HCT116 (cell line): ENCODE measurements at regions not wholly inside any gene's neighbourhood (a gene's known extent, or its start where the extent isn't known, plus 50 kb on each side); places are given as distances from the start of the nearest gene placed in this dataset.

ENCODE experiments used
- ATAC-seq: fragments of 200-7000 bp; cut with Tn5 transposase; 2 replicates; pipeline ENCODE4 v1.9.1; 2020; ENCODE audit warnings: mild to moderate bottlenecking, moderate library complexity
- BruUV-seq: library from RNA; stranded (reverse); fragments of 400-500 nt; replicated peaks from 2 replicates; lab custom pipeline; 2021; lab: Mats Ljungman, UMichigan
- CTCF ChIA-PET: fragments of 300-600 bp; sonication (Branson Sonifier 250); formaldehyde crosslinking; loops from one replicate; lab custom pipeline; 2021; ENCODE audit warnings: antibody characterized with exemption; lab: Charles Lee
- POLR2A ChIA-PET: fragments of 300-600, 350-600 bp; sonication (Branson Sonifier 250); formaldehyde crosslinking; loops from one replicate; lab custom pipeline; 2021; ENCODE audit warnings: antibody characterized with exemption; lab: Charles Lee
- RAD21 ChIA-PET, 2 experiments: fragments of 300-600 bp; sonication (Branson Sonifier 250); formaldehyde crosslinking; loops; one replicate each; lab custom pipeline; 2023; ENCODE audit warnings: low total read pairs in 2 of 2; ENCODE audit not compliant: uncharacterized antibody in 2 of 2, unreplicated experiment in 2 of 2, low non-redundant PET in 1 of 2; lab: Charles Lee
- DNase-seq: peaks from one replicate; pipeline ENCODE4 v3.0.0-alpha.2; 2010; ENCODE audit warnings: low read depth, low spot score
- H2AFZ ChIP-seq: fragments of 200-600 bp; shearing (Covaris generic), sonication (generic); 2 replicates; pipeline ENCODE4 v1.6.1; 2017; ENCODE audit warnings: low read depth, mixed run types, mixed read lengths, antibody characterized with exemption, low read length; ENCODE audit not compliant: poor library complexity, severe bottlenecking
- H3K27ac ChIP-seq: 2 replicates; pipeline ENCODE4 v1.5.1; 2012; ENCODE audit warnings: low read depth, low read length
- H3K27me3 ChIP-seq: fragments of 200-600 bp; sonication (generic); 2 replicates; pipeline ENCODE4 v1.6.1; 2016; ENCODE audit warnings: mixed run types, low read length, mixed read lengths; ENCODE audit not compliant: insufficient read depth
- H3K36me3 ChIP-seq, 2 experiments: fragments of 200-500 bp in 1 of 2; fragments of 200-600 bp in 1 of 2; sonication (Bioruptor generic) in 1 of 2; sonication (generic) in 1 of 2; 2 replicates each; pipeline versions ENCODE4 v1.5.1 to v1.6.1; 2014 to 2016; ENCODE audit warnings: low read length in 2 of 2, inconsistent platforms in 1 of 2, mixed read lengths in 1 of 2, mixed run types in 1 of 2; ENCODE audit not compliant: insufficient read depth in 2 of 2, control insufficient read depth in 1 of 2
- H3K4me1 ChIP-seq, 2 experiments: fragments of 200-600 bp in 1 of 2; sonication (generic) in 1 of 2; 2 replicates each; pipeline versions ENCODE4 v1.5.1 to v1.6.1; 2012 to 2017; ENCODE audit warnings: low read length in 2 of 2, inconsistent platforms in 1 of 2, mild to moderate bottlenecking in 1 of 2, mixed read lengths in 1 of 2, mixed run types in 1 of 2, moderate library complexity in 1 of 2; ENCODE audit not compliant: insufficient read depth in 2 of 2, control insufficient read depth in 1 of 2
- H3K4me2 ChIP-seq: fragments of 200-600 bp; sonication (generic); 2 replicates; pipeline ENCODE4 v1.6.1; 2017; ENCODE audit warnings: mixed run types, low read length, mixed read lengths
- H3K4me3 ChIP-seq, 2 experiments: fragments of 200-600 bp in 1 of 2; sonication (generic) in 1 of 2; replicated peaks in 1 of 2; 2 replicates each; pipeline ENCODE4 v1.5.1; 2011 to 2016; ENCODE audit warnings: low read length in 2 of 2, control low read depth in 1 of 2, low read depth in 1 of 2, mild to moderate bottlenecking in 1 of 2, mixed read lengths in 1 of 2, mixed run types in 1 of 2
- H3K79me2 ChIP-seq: fragments of 200-600 bp; sonication (generic); 2 replicates; pipeline ENCODE4 v1.6.1; 2017; ENCODE audit warnings: mild to moderate bottlenecking, mixed run types, low read length, moderate library complexity, mixed read lengths; ENCODE audit not compliant: insufficient read depth
- H3K9ac ChIP-seq: fragments of 200-600 bp; sonication (generic); 2 replicates; pipeline ENCODE4 v1.6.1; 2016; ENCODE audit warnings: low read length, mixed read lengths
- H3K9me2 ChIP-seq: fragments of 200-600 bp; sonication (generic), shearing (Covaris generic); 2 replicates; pipeline ENCODE4 v1.6.1; 2017; ENCODE audit warnings: mixed run types, mild to moderate bottlenecking, moderate library complexity; ENCODE audit not compliant: insufficient read depth
- H3K9me3 ChIP-seq, 2 experiments: fragments of 200-500 bp in 1 of 2; fragments of 200-600 bp in 1 of 2; sonication (Bioruptor generic) in 1 of 2; sonication (generic) in 1 of 2; 2 replicates each; pipeline ENCODE4 v1.6.1; 2014 to 2017; ENCODE audit warnings: low read length in 2 of 2, mixed read lengths in 2 of 2, inconsistent platforms in 1 of 2, low read depth in 1 of 2, mild to moderate bottlenecking in 1 of 2, mixed run types in 1 of 2, moderate library complexity in 1 of 2; ENCODE audit not compliant: control insufficient read depth in 1 of 2, insufficient read depth in 1 of 2
- H4K20me1 ChIP-seq: fragments of 200-600 bp; sonication (generic), shearing (Covaris generic); 2 replicates; pipeline ENCODE4 v1.6.1; 2017; ENCODE audit warnings: mixed run types, mild to moderate bottlenecking, moderate library complexity; ENCODE audit not compliant: insufficient read depth
- EGR1 ChIP-seq: IDR thresholded peaks from 2 replicates; pipeline ENCODE4 v1.6.1; 2012; ENCODE audit warnings: low read depth
- ELF1 ChIP-seq: IDR thresholded peaks from 2 replicates; pipeline ENCODE4 v1.6.1; 2012; ENCODE audit warnings: low read depth, borderline replicate concordance
- SP1 ChIP-seq: IDR thresholded peaks from 2 replicates; pipeline ENCODE4 v1.6.1; 2012; ENCODE audit warnings: low read depth
- SRF ChIP-seq: IDR thresholded peaks from 2 replicates; pipeline ENCODE4 v1.6.1; 2012; ENCODE audit warnings: low read depth
- intact Hi-C: fragments of 100-400 bp; cut with micrococcal nuclease; formaldehyde crosslinking; loops from 2 replicates; pipeline ENCODE4 v1.10.0; 2022
- TF ChIP-seq, protein P1 (sequence below): IDR thresholded peaks from 2 replicates; pipeline ENCODE4 v1.6.1; 2011; ENCODE audit warnings: mild to moderate bottlenecking, low read length, moderate library complexity; ENCODE audit not compliant: insufficient replicate concordance; ENCODE audit errors: extremely low read depth
- TF ChIP-seq, protein P2 (sequence below), 3 experiments: fragments of 200-600 bp in 1 of 3; sonication (generic) in 1 of 3; IDR thresholded peaks in 2 of 3; conservative IDR thresholded peaks in 1 of 3; 2 replicates each; pipeline ENCODE4 v1.5.1; 2012 to 2017; ENCODE audit warnings: low read depth in 2 of 3, low read length in 2 of 3, antibody characterized with exemption in 1 of 3, borderline replicate concordance in 1 of 3, control low read depth in 1 of 3, mild to moderate bottlenecking in 1 of 3, mixed read lengths in 1 of 3, mixed run types in 1 of 3, moderate library complexity in 1 of 3; ENCODE audit not compliant: insufficient read depth in 1 of 3
- TF ChIP-seq, protein P3 (sequence below): IDR thresholded peaks from 2 replicates; pipeline ENCODE4 v1.6.1; 2012; ENCODE audit warnings: low read depth

DNA sequence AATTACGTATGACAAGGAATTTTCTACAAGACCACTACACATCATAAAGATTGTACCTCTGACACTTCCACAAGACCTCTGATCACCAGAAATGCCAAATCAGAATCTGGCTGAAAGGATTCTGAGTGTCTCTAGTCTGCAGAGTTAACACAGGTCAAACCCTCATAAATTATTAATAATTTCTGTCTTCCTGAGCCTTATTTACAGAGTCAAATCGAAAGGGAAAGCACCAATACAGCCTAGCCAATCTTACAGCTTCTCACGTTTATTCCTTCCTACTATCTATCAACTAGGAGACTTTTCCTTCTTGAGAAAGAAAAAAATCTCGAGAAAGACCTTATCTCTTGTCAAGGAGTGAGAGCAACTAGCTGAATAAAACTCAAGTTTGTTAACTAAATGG is 2151.6 kb downstream of the MRPL39 start:
- no peak overlapping the region for H3K4me2 ChIP-seq
- ChIA-PET RAD21 (no interaction called here), CTCF (no interaction called here), POLR2A (no interaction called here)
- BruUV-seq: no TSS peak
- H3K9me3 ChIP-seq: peaks cover 10 to 20% of the 10 kb centered on the region in 2 experiments; a peak in 3 of 4 replicates
- H3K4me1 ChIP-seq: no peaks in the 10 kb centered on the region
- no peak overlapping the region for H2AFZ ChIP-seq
- H3K79me2 ChIP-seq: no peaks in the 10 kb centered on the region
- intact Hi-C loops: no loop called here
- no peak for ATAC-seq
- no peaks in the 10 kb centered on the region for H3K36me3 ChIP-seq
- H3K27me3 ChIP-seq: no peaks in the 10 kb centered on the region
- no peaks in the 10 kb centered on the region for H3K9me2 ChIP-seq
- H4K20me1 ChIP-seq: no peaks in the 10 kb centered on the region
- H3K9ac ChIP-seq: no peak overlapping the region
- no peak for DNase-seq
- no peak for TF ChIP-seq ELF1
- no peak overlapping the region for H3K27ac ChIP-seq
- no peak overlapping the region for H3K4me3 ChIP-seq

DNA sequence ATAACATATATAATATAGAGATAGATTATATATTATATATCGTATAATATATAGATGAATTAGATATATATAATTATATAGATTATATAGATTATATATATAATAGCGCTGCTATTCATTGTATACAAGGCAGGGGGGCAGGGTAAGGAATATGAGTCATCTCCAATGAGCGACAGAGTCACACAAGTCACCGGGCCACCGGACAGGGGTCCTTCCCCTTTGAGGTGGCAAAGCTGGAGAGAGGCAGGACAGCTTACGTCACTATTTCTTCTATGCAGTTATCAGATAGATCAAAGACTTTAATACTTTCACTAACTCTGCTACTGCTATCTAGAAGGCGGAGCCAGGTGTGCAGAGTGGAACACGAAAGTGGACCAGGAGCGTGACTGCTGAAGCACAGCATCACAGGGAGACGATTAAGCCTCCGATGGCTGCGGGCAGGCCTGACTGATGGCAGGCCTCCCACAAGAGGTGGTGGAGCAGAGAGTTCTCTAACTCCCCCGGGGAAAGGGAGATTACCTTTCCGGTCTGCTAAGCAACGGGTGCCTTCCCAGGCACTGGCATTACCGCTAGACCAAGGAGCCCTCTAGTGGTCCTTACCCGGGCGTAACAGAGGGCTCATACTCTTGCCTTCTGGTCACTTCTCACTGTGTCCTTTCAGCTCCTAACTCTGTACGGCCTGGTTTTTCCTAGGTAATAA is 2154.7 kb downstream of the MRPL39 start:
- no peaks in the 10 kb centered on the region for H3K27me3 ChIP-seq
- H4K20me1 ChIP-seq: no peaks in the 10 kb centered on the region
- H3K9me2 ChIP-seq: no peaks in the 10 kb centered on the region
- intact Hi-C loops: no loop called here
- H3K27ac ChIP-seq: no peak overlapping the region
- no peak overlapping the region for H3K9ac ChIP-seq
- H3K36me3 ChIP-seq: no peaks in the 10 kb centered on the region
- ChIA-PET POLR2A (no interaction called here), CTCF (no interaction called here), RAD21 (no interaction called here)
- DNase-seq (no peak), ATAC-seq (no peak)
- no peaks in the 10 kb centered on the region for H3K79me2 ChIP-seq
- BruUV-seq: no TSS peak
- no peaks in the 10 kb centered on the region for H3K4me1 ChIP-seq
- H3K4me2 ChIP-seq: no peak overlapping the region
- no peak overlapping the region for H3K4me3 ChIP-seq
- H2AFZ ChIP-seq: no peak overlapping the region
- H3K9me3 ChIP-seq: peaks cover 16 to 19% of the 10 kb centered on the region in 2 experiments; a peak in 3 of 4 replicates
- TF ChIP-seq SRF (no peak), SP1 (no peak), EGR1 (no peak)
- TF ChIP-seq, protein P1, sequence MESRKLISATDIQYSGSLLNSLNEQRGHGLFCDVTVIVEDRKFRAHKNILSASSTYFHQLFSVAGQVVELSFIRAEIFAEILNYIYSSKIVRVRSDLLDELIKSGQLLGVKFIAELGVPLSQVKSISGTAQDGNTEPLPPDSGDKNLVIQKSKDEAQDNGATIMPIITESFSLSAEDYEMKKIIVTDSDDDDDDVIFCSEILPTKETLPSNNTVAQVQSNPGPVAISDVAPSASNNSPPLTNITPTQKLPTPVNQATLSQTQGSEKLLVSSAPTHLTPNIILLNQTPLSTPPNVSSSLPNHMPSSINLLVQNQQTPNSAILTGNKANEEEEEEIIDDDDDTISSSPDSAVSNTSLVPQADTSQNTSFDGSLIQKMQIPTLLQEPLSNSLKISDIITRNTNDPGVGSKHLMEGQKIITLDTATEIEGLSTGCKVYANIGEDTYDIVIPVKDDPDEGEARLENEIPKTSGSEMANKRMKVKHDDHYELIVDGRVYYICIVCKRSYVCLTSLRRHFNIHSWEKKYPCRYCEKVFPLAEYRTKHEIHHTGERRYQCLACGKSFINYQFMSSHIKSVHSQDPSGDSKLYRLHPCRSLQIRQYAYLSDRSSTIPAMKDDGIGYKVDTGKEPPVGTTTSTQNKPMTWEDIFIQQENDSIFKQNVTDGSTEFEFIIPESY: no peak
- TF ChIP-seq, protein P2, sequence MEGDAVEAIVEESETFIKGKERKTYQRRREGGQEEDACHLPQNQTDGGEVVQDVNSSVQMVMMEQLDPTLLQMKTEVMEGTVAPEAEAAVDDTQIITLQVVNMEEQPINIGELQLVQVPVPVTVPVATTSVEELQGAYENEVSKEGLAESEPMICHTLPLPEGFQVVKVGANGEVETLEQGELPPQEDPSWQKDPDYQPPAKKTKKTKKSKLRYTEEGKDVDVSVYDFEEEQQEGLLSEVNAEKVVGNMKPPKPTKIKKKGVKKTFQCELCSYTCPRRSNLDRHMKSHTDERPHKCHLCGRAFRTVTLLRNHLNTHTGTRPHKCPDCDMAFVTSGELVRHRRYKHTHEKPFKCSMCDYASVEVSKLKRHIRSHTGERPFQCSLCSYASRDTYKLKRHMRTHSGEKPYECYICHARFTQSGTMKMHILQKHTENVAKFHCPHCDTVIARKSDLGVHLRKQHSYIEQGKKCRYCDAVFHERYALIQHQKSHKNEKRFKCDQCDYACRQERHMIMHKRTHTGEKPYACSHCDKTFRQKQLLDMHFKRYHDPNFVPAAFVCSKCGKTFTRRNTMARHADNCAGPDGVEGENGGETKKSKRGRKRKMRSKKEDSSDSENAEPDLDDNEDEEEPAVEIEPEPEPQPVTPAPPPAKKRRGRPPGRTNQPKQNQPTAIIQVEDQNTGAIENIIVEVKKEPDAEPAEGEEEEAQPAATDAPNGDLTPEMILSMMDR (IDR thresholded peaks at IDR 0.05 in 2 of 3, conservative IDR thresholded peaks at IDR 0.05 in 1 of 3; ENCODE audit: borderline replicate concordance in 1 of 3, insufficient read depth in 1 of 3, low read depth in 2 of 3, low read length in 2 of 3): no peak
- TF ChIP-seq, protein P3, sequence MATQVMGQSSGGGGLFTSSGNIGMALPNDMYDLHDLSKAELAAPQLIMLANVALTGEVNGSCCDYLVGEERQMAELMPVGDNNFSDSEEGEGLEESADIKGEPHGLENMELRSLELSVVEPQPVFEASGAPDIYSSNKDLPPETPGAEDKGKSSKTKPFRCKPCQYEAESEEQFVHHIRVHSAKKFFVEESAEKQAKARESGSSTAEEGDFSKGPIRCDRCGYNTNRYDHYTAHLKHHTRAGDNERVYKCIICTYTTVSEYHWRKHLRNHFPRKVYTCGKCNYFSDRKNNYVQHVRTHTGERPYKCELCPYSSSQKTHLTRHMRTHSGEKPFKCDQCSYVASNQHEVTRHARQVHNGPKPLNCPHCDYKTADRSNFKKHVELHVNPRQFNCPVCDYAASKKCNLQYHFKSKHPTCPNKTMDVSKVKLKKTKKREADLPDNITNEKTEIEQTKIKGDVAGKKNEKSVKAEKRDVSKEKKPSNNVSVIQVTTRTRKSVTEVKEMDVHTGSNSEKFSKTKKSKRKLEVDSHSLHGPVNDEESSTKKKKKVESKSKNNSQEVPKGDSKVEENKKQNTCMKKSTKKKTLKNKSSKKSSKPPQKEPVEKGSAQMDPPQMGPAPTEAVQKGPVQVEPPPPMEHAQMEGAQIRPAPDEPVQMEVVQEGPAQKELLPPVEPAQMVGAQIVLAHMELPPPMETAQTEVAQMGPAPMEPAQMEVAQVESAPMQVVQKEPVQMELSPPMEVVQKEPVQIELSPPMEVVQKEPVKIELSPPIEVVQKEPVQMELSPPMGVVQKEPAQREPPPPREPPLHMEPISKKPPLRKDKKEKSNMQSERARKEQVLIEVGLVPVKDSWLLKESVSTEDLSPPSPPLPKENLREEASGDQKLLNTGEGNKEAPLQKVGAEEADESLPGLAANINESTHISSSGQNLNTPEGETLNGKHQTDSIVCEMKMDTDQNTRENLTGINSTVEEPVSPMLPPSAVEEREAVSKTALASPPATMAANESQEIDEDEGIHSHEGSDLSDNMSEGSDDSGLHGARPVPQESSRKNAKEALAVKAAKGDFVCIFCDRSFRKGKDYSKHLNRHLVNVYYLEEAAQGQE: no peak
